ENCODE measurements at regions not wholly inside any gene's neighbourhood (a gene's known extent, or its start where the extent isn't known, plus 50 kb on each side); places are given as distances from the start of the nearest gene placed in this dataset.
"Not testable (repeated sequence)": the region's sequence is repeated elsewhere in the genome, so short reads cannot be mapped to it uniquely, and the experiment has no call there.

GRCh38 chr7:34530259-34530658, 127.8 kb upstream of the NPSR1 start:
- no peak overlapping the region for H3K9ac ChIP-seq (ENCODE audit: low read depth, low read length)
- no peaks in the 10 kb centered on the region; the same call in 1 of the 2 replicates for H3K9me3 ChIP-seq (ENCODE audit: control insufficient read depth, insufficient read depth, low read length)
- H3K27me3 ChIP-seq (ENCODE audit: control insufficient read depth, insufficient read depth, low read length) = no peaks in the 10 kb centered on the region
- no peak overlapping the region for H3K4me3 ChIP-seq (ENCODE audit: low read depth, low read length)
- H3K4me1 ChIP-seq (ENCODE audit: control insufficient read depth, insufficient read depth, low read length) = no peaks in the 10 kb centered on the region
- H3K27ac ChIP-seq (ENCODE audit: low read depth, low read length) = no peak overlapping the region
- no peaks in the 10 kb centered on the region for H3K36me3 ChIP-seq (ENCODE audit: control insufficient read depth, insufficient read depth, low read length)

DNA sequence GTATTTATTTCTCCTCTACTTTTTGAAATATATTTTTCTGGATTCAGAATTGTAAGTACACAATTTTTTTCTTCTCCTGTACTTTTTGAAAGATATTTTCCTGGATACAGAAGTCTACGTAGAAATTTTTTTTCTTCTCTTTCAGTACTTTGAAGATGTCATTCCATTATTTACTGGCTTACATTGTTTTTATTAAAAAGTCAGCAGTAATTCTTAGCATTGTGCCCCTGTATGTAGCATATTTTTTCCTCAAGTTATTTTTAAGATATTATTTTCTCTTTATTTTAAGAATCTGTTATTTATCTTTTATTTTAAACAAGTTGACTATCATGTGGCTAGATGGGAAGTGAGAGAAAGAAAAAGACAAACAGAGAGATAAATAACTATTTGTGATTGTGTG, 119.0 kb upstream of the NPSR1 start:
- H3K9ac ChIP-seq (ENCODE audit: low read depth, low read length) = no peak overlapping the region
- H3K4me1 ChIP-seq (ENCODE audit: control insufficient read depth, insufficient read depth, low read length) = no peaks in the 10 kb centered on the region
- no peak overlapping the region for H3K4me3 ChIP-seq (ENCODE audit: low read depth, low read length)
- H3K27me3 ChIP-seq (ENCODE audit: control insufficient read depth, insufficient read depth, low read length) = no peaks in the 10 kb centered on the region
- no peaks in the 10 kb centered on the region for H3K36me3 ChIP-seq (ENCODE audit: control insufficient read depth, insufficient read depth, low read length)
- H3K27ac ChIP-seq (ENCODE audit: low read depth, low read length) = no peak overlapping the region
- no peaks in the 10 kb centered on the region; the same call in 1 of the 2 replicates for H3K9me3 ChIP-seq (ENCODE audit: control insufficient read depth, insufficient read depth, low read length)

DNA sequence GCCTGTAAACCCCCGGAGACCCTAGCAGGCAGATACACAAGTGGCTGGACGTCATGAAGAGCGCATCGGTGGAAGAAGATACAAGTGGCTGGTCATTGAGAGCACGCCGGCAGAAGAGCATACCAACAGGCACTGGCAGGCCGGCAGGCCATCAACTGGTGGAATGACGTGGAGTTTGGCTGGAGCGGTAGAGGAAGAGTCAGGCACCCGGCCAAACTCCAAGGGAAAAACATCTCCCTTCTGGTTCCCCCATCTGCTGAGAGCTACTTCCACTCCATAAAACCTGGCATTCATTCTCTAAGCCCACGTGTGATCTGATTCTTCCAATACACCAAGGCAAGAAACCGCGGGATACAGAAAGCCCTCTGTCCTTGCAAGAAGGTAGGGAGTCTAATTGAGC, 113.4 kb upstream of the NPSR1 start:
- Histone ChIP-seq H3K9me3 (ENCODE audit: control insufficient read depth, insufficient read depth, low read length) (no peaks in the 10 kb centered on the region), H3K36me3 (ENCODE audit: control insufficient read depth, insufficient read depth, low read length) (no peaks in the 10 kb centered on the region), H3K4me3 (ENCODE audit: low read depth, low read length) (no peak overlapping the region), H3K27me3 (ENCODE audit: control insufficient read depth, insufficient read depth, low read length) (no peaks in the 10 kb centered on the region), H3K27ac (ENCODE audit: low read depth, low read length) (no peak overlapping the region), H3K4me1 (ENCODE audit: control insufficient read depth, insufficient read depth, low read length) (no peaks in the 10 kb centered on the region), H3K9ac (ENCODE audit: low read depth, low read length) (no peak overlapping the region)

DNA sequence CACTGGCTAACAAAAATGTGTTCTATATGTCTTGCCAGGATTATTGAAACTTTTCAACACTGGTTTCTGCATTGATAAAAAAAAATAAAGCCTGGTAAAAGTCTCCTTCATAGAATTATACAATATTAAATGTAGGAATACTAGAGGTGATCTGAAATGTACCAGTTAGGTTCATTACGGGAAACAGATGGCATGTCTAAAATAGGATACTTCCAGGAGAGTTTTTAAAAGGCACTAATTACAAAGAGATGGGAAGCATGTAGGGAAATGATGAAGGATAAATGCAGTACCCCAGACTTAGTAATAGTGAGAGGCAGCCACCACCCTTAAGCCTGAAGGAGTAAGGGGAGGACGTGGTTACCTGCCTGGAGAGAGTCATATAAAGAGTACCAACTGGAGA, 107.0 kb upstream of the NPSR1 start:
- Histone ChIP-seq H3K27ac (ENCODE audit: low read depth, low read length) (no peak overlapping the region), H3K4me1 (ENCODE audit: control insufficient read depth, insufficient read depth, low read length) (no peaks in the 10 kb centered on the region), H3K4me3 (ENCODE audit: low read depth, low read length) (no peak overlapping the region), H3K27me3 (ENCODE audit: control insufficient read depth, insufficient read depth, low read length) (no peaks in the 10 kb centered on the region), H3K36me3 (ENCODE audit: control insufficient read depth, insufficient read depth, low read length) (no peaks in the 10 kb centered on the region), H3K9me3 (ENCODE audit: control insufficient read depth, insufficient read depth, low read length) (no peaks in the 10 kb centered on the region), H3K9ac (ENCODE audit: low read depth, low read length) (no peak overlapping the region)

GRCh38 chr7:34552502-34552901, 105.5 kb upstream of the NPSR1 start:
- no peak overlapping the region for H3K4me3 ChIP-seq (ENCODE audit: low read depth, low read length)
- no peaks in the 10 kb centered on the region for H3K4me1 ChIP-seq (ENCODE audit: control insufficient read depth, insufficient read depth, low read length)
- no peaks in the 10 kb centered on the region for H3K36me3 ChIP-seq (ENCODE audit: control insufficient read depth, insufficient read depth, low read length)
- H3K9ac ChIP-seq (ENCODE audit: low read depth, low read length) = no peak overlapping the region
- H3K27ac ChIP-seq (ENCODE audit: low read depth, low read length) = no peak overlapping the region
- H3K27me3 ChIP-seq (ENCODE audit: control insufficient read depth, insufficient read depth, low read length) = no peaks in the 10 kb centered on the region
- H3K9me3 ChIP-seq (ENCODE audit: control insufficient read depth, insufficient read depth, low read length) = no peaks in the 10 kb centered on the region

DNA sequence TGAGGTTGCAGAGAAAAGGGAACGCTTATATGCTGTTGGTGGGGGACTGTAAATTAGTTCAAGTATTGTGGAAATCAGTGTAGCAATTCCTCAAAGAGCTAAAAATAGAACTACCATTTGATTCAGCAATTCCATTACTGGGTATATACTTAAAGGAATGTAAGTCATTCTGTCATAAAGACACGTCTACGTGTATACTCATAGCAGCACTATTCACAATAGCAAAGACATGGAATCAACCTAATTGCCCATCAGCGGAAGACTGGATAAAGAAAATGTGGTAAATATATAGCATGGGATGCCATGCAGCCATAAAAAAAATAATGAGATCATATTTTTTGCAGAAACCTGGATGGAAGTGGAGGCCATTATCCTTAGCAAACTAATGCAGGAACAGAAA, 100.0 kb upstream of the NPSR1 start:
- H3K27me3 ChIP-seq (ENCODE audit: control insufficient read depth, insufficient read depth, low read length) = no peaks in the 10 kb centered on the region
- H3K4me1 ChIP-seq (ENCODE audit: control insufficient read depth, insufficient read depth, low read length) = no peaks in the 10 kb centered on the region
- no peak overlapping the region for H3K4me3 ChIP-seq (ENCODE audit: low read depth, low read length)
- no peaks in the 10 kb centered on the region for H3K36me3 ChIP-seq (ENCODE audit: control insufficient read depth, insufficient read depth, low read length)
- no peaks in the 10 kb centered on the region for H3K9me3 ChIP-seq (ENCODE audit: control insufficient read depth, insufficient read depth, low read length)
- no peak overlapping the region for H3K27ac ChIP-seq (ENCODE audit: low read depth, low read length)
- no peak overlapping the region for H3K9ac ChIP-seq (ENCODE audit: low read depth, low read length)

DNA sequence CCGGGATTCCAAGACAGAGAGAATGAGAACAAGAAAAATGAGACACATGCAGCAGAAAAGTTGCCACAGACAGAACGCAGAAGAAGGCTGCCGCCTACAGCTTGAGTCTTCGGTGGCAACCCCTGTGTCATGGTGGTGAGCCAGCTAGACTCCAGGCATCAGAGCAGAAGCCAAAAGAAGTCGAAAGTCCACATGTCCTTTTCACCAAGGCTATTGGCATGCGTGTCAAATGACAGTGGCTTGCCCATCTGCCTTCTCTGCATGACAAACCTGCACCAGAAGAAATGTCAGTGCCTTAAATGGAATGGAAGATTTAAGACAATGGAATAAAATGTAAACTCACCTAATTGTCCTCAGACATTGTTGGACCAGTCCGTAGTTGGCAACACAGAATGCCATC, 93.9 kb upstream of the NPSR1 start:
- Histone ChIP-seq H3K36me3 (ENCODE audit: control insufficient read depth, insufficient read depth, low read length) (no peaks in the 10 kb centered on the region), H3K27ac (ENCODE audit: low read depth, low read length) (no peak overlapping the region)

DNA sequence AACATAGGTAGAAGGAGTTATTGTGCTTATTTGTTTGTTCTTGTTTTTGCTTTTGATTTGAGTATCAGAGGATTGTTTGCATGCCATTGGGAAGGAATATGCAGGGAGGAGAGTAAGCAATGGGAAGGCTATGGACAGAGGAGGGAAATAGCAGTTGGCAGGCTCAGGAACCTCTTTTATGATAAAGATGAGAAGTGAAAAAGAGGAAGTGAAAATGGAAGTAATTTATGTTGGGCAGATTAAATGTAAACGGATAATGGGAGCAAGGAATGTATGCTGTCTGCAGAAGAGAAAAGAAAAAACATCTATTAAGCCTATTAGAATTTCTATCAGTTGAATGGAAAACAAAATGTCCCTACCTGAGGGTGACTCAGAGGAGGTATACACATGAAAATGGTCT, 90.1 kb upstream of the NPSR1 start:
- Histone ChIP-seq H3K36me3 (ENCODE audit: control insufficient read depth, insufficient read depth, low read length) (no peaks in the 10 kb centered on the region), H3K9ac (ENCODE audit: low read depth, low read length) (no peak overlapping the region), H3K9me3 (ENCODE audit: control insufficient read depth, insufficient read depth, low read length) (no peaks in the 10 kb centered on the region), H3K27me3 (ENCODE audit: control insufficient read depth, insufficient read depth, low read length) (no peaks in the 10 kb centered on the region), H3K4me3 (ENCODE audit: low read depth, low read length) (no peak overlapping the region), H3K27ac (ENCODE audit: low read depth, low read length) (no peak overlapping the region), H3K4me1 (ENCODE audit: control insufficient read depth, insufficient read depth, low read length) (peaks cover 16% of the 10 kb centered on the region)

More for the DNA sequence above, 93.9 kb upstream of the NPSR1 start:
- H3K4me3 ChIP-seq (ENCODE audit: low read depth, low read length) = no peak overlapping the region
- peaks cover 16% of the 10 kb centered on the region for H3K4me1 ChIP-seq (ENCODE audit: control insufficient read depth, insufficient read depth, low read length)
- H3K9me3 ChIP-seq (ENCODE audit: control insufficient read depth, insufficient read depth, low read length) = no peaks in the 10 kb centered on the region
- H3K27me3 ChIP-seq (ENCODE audit: control insufficient read depth, insufficient read depth, low read length) = no peaks in the 10 kb centered on the region
- H3K9ac ChIP-seq (ENCODE audit: low read depth, low read length) = no peak overlapping the region

- H3K9me3 ChIP-seq (ENCODE audit: control insufficient read depth, insufficient read depth, low read length) = no peaks in the 10 kb centered on the region; the same call in 1 of the 2 replicates
- no peak overlapping the region for H3K9ac ChIP-seq (ENCODE audit: low read depth, low read length)
- H3K36me3 ChIP-seq (ENCODE audit: control insufficient read depth, insufficient read depth, low read length) = no peaks in the 10 kb centered on the region
- H3K4me1 ChIP-seq (ENCODE audit: control insufficient read depth, insufficient read depth, low read length) = peaks cover 16% of the 10 kb centered on the region
- no peak overlapping the region for H3K27ac ChIP-seq (ENCODE audit: low read depth, low read length)
- H3K4me3 ChIP-seq (ENCODE audit: low read depth, low read length) = no peak overlapping the region
- no peaks in the 10 kb centered on the region for H3K27me3 ChIP-seq (ENCODE audit: control insufficient read depth, insufficient read depth, low read length)
These were observed 87.9 kb upstream of the NPSR1 start for GRCh38 chr7:34569975-34570699.

- no peaks in the 10 kb centered on the region for H3K27me3 ChIP-seq (ENCODE audit: control insufficient read depth, insufficient read depth, low read length)
- no peak overlapping the region for H3K4me3 ChIP-seq (ENCODE audit: low read depth, low read length)
- H3K27ac ChIP-seq (ENCODE audit: low read depth, low read length) = no peak overlapping the region
- peaks cover 2% of the 10 kb centered on the region for H3K9me3 ChIP-seq (ENCODE audit: control insufficient read depth, insufficient read depth, low read length)
- no peaks in the 10 kb centered on the region for H3K36me3 ChIP-seq (ENCODE audit: control insufficient read depth, insufficient read depth, low read length)
- no peaks in the 10 kb centered on the region for H3K4me1 ChIP-seq (ENCODE audit: control insufficient read depth, insufficient read depth, low read length)
- no peak overlapping the region for H3K9ac ChIP-seq (ENCODE audit: low read depth, low read length)
These were observed 83.0 kb upstream of the NPSR1 start for GRCh38 chr7:34575006-34575405.

DNA sequence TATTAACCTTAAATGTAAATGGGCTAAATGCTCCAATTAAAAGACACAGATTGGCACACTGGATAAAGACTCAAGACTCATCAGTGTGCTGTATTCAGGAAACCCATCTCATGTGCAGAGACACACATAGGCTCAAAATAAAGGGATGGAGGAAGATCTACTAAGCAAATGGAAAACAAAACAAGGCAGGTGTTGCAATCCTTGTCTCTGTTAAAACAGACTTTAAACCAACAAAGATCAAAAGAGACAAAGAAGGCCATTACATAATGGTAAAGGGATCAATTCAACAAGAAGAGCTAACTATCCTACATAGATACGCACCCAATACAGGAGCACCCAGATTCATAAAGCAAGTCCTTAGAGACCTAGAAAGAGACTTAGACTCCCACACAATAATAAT, 80.1 kb upstream of the NPSR1 start:
- not testable (repeated sequence) for H3K4me3 ChIP-seq (ENCODE audit: low read depth, low read length); H3K4me1 ChIP-seq (ENCODE audit: control insufficient read depth, insufficient read depth, low read length); H3K36me3 ChIP-seq (ENCODE audit: control insufficient read depth, insufficient read depth, low read length); H3K9ac ChIP-seq (ENCODE audit: low read depth, low read length); H3K27me3 ChIP-seq (ENCODE audit: control insufficient read depth, insufficient read depth, low read length); H3K27ac ChIP-seq (ENCODE audit: low read depth, low read length); H3K9me3 ChIP-seq (ENCODE audit: control insufficient read depth, insufficient read depth, low read length)

All from HUES48 (cell line).